IMR-90 (cell line): ENCODE measurements at regions not wholly inside any gene's neighbourhood (a gene's known extent, or its start where the extent isn't known, plus 50 kb on each side); places are given as distances from the start of the nearest gene placed in this dataset.

ENCODE experiments used
- CEBPB ChIP-seq: IDR thresholded peaks from 2 replicates; pipeline ENCODE4 v1.6.1; 2012; ENCODE audit warnings: low read depth, low read length, improper control_type of control experiment
- CTCF ChIP-seq: conservative IDR thresholded peaks from 2 replicates; pipeline ENCODE4 v1.5.1; 2012; ENCODE audit warnings: mild to moderate bottlenecking, low read depth, low read length, improper control_type of control experiment
- ELK1 ChIP-seq: fragments of 150-350 bp; IDR thresholded peaks from 2 replicates; pipeline ENCODE4 v1.6.1; 2016; ENCODE audit warnings: low read depth, mild to moderate bottlenecking, low read length, moderate library complexity, borderline replicate concordance
- FOS ChIP-seq: fragments of 150-350 bp; IDR thresholded peaks from 2 replicates; pipeline ENCODE4 v1.6.1; 2016; ENCODE audit warnings: low read depth, low read length
- MAFK ChIP-seq: IDR thresholded peaks from 2 replicates; pipeline ENCODE4 v1.6.1; 2012; ENCODE audit warnings: low read depth, low read length, improper control_type of control experiment
- MAZ ChIP-seq: IDR thresholded peaks from 2 replicates; pipeline ENCODE4 v1.6.1; 2012; ENCODE audit warnings: low read depth, mild to moderate bottlenecking, low read length, improper control_type of control experiment, moderate library complexity, borderline replicate concordance
- MXI1 ChIP-seq: IDR thresholded peaks from 2 replicates; pipeline ENCODE4 v1.6.1; 2012; ENCODE audit warnings: low read depth, mild to moderate bottlenecking, low read length, moderate library complexity, borderline replicate concordance
- NFE2L2 ChIP-seq: fragments of 150-350 bp; IDR thresholded peaks from 2 replicates; pipeline ENCODE4 v1.6.1; 2016; ENCODE audit warnings: low read depth, mild to moderate bottlenecking, low read length
- POLR2A ChIP-seq: IDR thresholded peaks from 2 replicates; pipeline ENCODE4 v1.6.1; 2012; ENCODE audit warnings: mild to moderate bottlenecking, low read depth, low read length
- RAD21 ChIP-seq: IDR thresholded peaks from 2 replicates; pipeline ENCODE4 v1.6.1; 2012; ENCODE audit warnings: low read length, improper control_type of control experiment
- RCOR1 ChIP-seq: IDR thresholded peaks from 2 replicates; pipeline ENCODE4 v1.6.1; 2012; ENCODE audit warnings: mild to moderate bottlenecking, low read length, improper control_type of control experiment; ENCODE audit not compliant: insufficient replicate concordance
- RFX5 ChIP-seq: IDR thresholded peaks from 2 replicates; pipeline ENCODE4 v1.8.0; 2012; ENCODE audit warnings: low read depth, mild to moderate bottlenecking, low read length, moderate library complexity
- SMC3 ChIP-seq: fragments of 150-350 bp; IDR thresholded peaks from 2 replicates; pipeline ENCODE4 v1.6.1; 2016; ENCODE audit warnings: low read depth, mild to moderate bottlenecking, antibody characterized with exemption, low read length, moderate library complexity
- USF2 ChIP-seq: fragments of 150-350 bp; IDR thresholded peaks from 2 replicates; pipeline ENCODE4 v1.6.1; 2017; ENCODE audit warnings: mild to moderate bottlenecking, antibody characterized with exemption, low read length, low read depth

- TF ChIP-seq POLR2A = no peak
- TF ChIP-seq CTCF = no peak
- TF ChIP-seq RAD21 = no peak
- TF ChIP-seq RFX5 = no peak
- TF ChIP-seq FOS = no peak
- TF ChIP-seq MAZ = no peak
- no peak for TF ChIP-seq NFE2L2
- no peak for TF ChIP-seq MAFK
- TF ChIP-seq CEBPB = no peak
- no peak for TF ChIP-seq SMC3
- no peak for TF ChIP-seq USF2
- TF ChIP-seq ELK1 = no peak
- TF ChIP-seq MXI1 = no peak
- no peak for TF ChIP-seq RCOR1
Measured at GRCh38 chr9:24359046-24359445, 186.7 kb downstream of the IZUMO3 start.
